Liver (tissue), 8 donors: ENCODE measurements at regions not wholly inside any gene's neighbourhood (a gene's known extent, or its start where the extent isn't known, plus 50 kb on each side); places are given as distances from the start of the nearest gene placed in this dataset.

Experiments used
- DNase-seq: peaks from one replicate; pipeline ENCODE4 v3.0.0-alpha.2; 2017; ENCODE audit warnings: low spot score
- H3K27ac ChIP-seq, 2 donors: one replicate each; pipeline ENCODE4 v1.7.0; 2013; ENCODE audit warnings: inconsistent platforms in 2 of 2, low read length in 2 of 2, control low read depth in 1 of 2, low read depth in 1 of 2, mild to moderate bottlenecking in 1 of 2
- H3K27me3 ChIP-seq, 4 donors: one replicate each; pipeline versions ENCODE4 v1.6.1 to v1.7.0; 2013; ENCODE audit warnings: low read length in 3 of 4, inconsistent platforms in 1 of 4, mild to moderate bottlenecking in 1 of 4, moderate library complexity in 1 of 4; ENCODE audit not compliant: control insufficient read depth in 4 of 4, insufficient read depth in 4 of 4
- H3K36me3 ChIP-seq, 4 donors: one replicate each; pipeline versions ENCODE4 v1.6.1 to v1.7.0; 2013; ENCODE audit warnings: low read length in 3 of 4, mild to moderate bottlenecking in 3 of 4, low read depth in 1 of 4, moderate library complexity in 1 of 4; ENCODE audit not compliant: control insufficient read depth in 4 of 4, insufficient read depth in 3 of 4
- H3K4me1 ChIP-seq, 4 donors: one replicate each; pipeline versions ENCODE4 v1.6.1 to v1.7.0; 2013; ENCODE audit warnings: low read length in 3 of 4, mild to moderate bottlenecking in 3 of 4, moderate library complexity in 1 of 4; ENCODE audit not compliant: control insufficient read depth in 4 of 4, insufficient read depth in 4 of 4
- H3K4me3 ChIP-seq, 3 donors: one replicate each; pipeline versions ENCODE4 v1.6.1 to v1.7.0; 2013; ENCODE audit warnings: low read length in 3 of 3, control low read depth in 1 of 3, low read depth in 1 of 3, mild to moderate bottlenecking in 1 of 3
- H3K9ac ChIP-seq, 2 donors: one replicate each; pipeline ENCODE4 v1.7.0; 2013; ENCODE audit warnings: low read length in 2 of 2, mild to moderate bottlenecking in 2 of 2, moderate library complexity in 2 of 2, control low read depth in 1 of 2, low read depth in 1 of 2
- H3K9me3 ChIP-seq, 4 donors: one replicate each; pipeline versions ENCODE4 v1.6.1 to v1.7.0; 2013; ENCODE audit warnings: low read length in 3 of 4; ENCODE audit not compliant: control insufficient read depth in 4 of 4
- ATF3 ChIP-seq: IDR thresholded peaks from 2 replicates; pipeline ENCODE4 v1.6.1; 2016; ENCODE audit warnings: antibody characterized with exemption
- CTCF ChIP-seq: fragments of 150-350 bp; IDR thresholded peaks from 2 replicates; pipeline ENCODE4 v1.5.1; 2017; ENCODE audit warnings: improper control_type of control experiment, low read depth, low read length; ENCODE audit not compliant: missing input control
- FOXA1 ChIP-seq: IDR thresholded peaks from 2 replicates; pipeline ENCODE4 v1.6.1; 2016; ENCODE audit warnings: antibody characterized with exemption
- FOXA2 ChIP-seq: IDR thresholded peaks from 2 replicates; pipeline ENCODE4 v1.6.1; 2016; ENCODE audit warnings: antibody characterized with exemption
- GABPA ChIP-seq, 2 donors: IDR thresholded peaks in 1 of 2; conservative IDR thresholded peaks in 1 of 2; 2 replicates each; pipeline ENCODE4 v1.6.1; 2016; ENCODE audit warnings: antibody characterized with exemption in 2 of 2, mild to moderate bottlenecking in 1 of 2, moderate library complexity in 1 of 2
- HNF4A ChIP-seq, 2 donors: conservative IDR thresholded peaks; 2 replicates each; pipeline ENCODE4 v1.6.1; 2016; ENCODE audit warnings: antibody characterized with exemption in 2 of 2, mild to moderate bottlenecking in 2 of 2
- HNF4G ChIP-seq: IDR thresholded peaks from 2 replicates; pipeline ENCODE4 v1.6.1; 2016; ENCODE audit warnings: antibody characterized with exemption
- JUND ChIP-seq, 2 donors: IDR thresholded peaks; 2 replicates each; pipeline ENCODE4 v1.6.1; 2016; ENCODE audit warnings: antibody characterized with exemption in 2 of 2
- MAX ChIP-seq: IDR thresholded peaks from 2 replicates; pipeline ENCODE4 v1.6.1; 2016; ENCODE audit warnings: antibody characterized with exemption
- NR2F2 ChIP-seq: IDR thresholded peaks from 2 replicates; pipeline ENCODE4 v1.6.1; 2016; ENCODE audit warnings: antibody characterized with exemption
- RAD21 ChIP-seq, 2 donors: IDR thresholded peaks; 2 replicates each; pipeline ENCODE4 v1.6.1; 2016; ENCODE audit warnings: antibody characterized with exemption in 2 of 2, mild to moderate bottlenecking in 2 of 2
- RXRA ChIP-seq, 2 donors: IDR thresholded peaks; 2 replicates each; pipeline ENCODE4 v1.6.1; 2017 to 2018; ENCODE audit warnings: antibody characterized with exemption in 2 of 2, mild to moderate bottlenecking in 1 of 2
- SP1 ChIP-seq: IDR thresholded peaks from 2 replicates; pipeline ENCODE4 v1.6.1; 2018; ENCODE audit warnings: antibody characterized with exemption, mild to moderate bottlenecking
- TAF1 ChIP-seq: conservative IDR thresholded peaks from 2 replicates; pipeline ENCODE4 v1.6.1; 2016; ENCODE audit warnings: antibody characterized with exemption, mild to moderate bottlenecking
- ZBTB33 ChIP-seq: IDR thresholded peaks from 2 replicates; pipeline ENCODE4 v1.6.1; 2016; ENCODE audit warnings: antibody characterized with exemption
- WGBS: extraction: QIAGEN DNeasy Blood & Tissue Kit; methylation state at CpG from one replicate; pipeline ENCODE4 v1.1.7; 2013; 5-methylcytosine and 5-hydroxymethylcytosine counted together
- donor health status: healthy.
- donor health status: healthy.
- donor health status: healthy.
- donor health status: healthy.
- donor health status: healthy.

- Histone ChIP-seq H3K4me3 (no peak overlapping the region), H3K27me3 (peaks cover 0 to 3% (median 1%) of the 10 kb centered on the region in 4 donors), H3K9me3 (peaks cover 0 to 1% (median 0%) of the 10 kb centered on the region in 4 donors), H3K9ac (no peak overlapping the region), H3K4me1 (no peaks in the 10 kb centered on the region), H3K36me3 (no peaks in the 10 kb centered on the region), H3K27ac (no peak overlapping the region)
- 83% methylated on average over 4 of the region's 4 CpGs for WGBS
- DNase-seq, result no peak
- TF ChIP-seq FOXA2 (no peak), JUND (IDR thresholded peaks at IDR 0.05) (no peak), MAX (no peak), GABPA (IDR thresholded peaks at IDR 0.05 in 1 of 2, conservative IDR thresholded peaks at IDR 0.05 in 1 of 2) (no peak), ATF3 (no peak), TAF1 (no peak), CTCF (no peak), HNF4A (conservative IDR thresholded peaks at IDR 0.05) (no peak), RXRA (IDR thresholded peaks at IDR 0.05) (no peak), FOXA1 (no peak), HNF4G (no peak), RAD21 (IDR thresholded peaks at IDR 0.05) (no peak), ZBTB33 (no peak), NR2F2 (no peak), SP1 (no peak)
Observed at GRCh38 chr9:87102126-87102525, 154.8 kb upstream of the GAS1 start.

GRCh38 chr9:87107072-87107471 is 159.8 kb upstream of the GAS1 start:
- H3K9me3 ChIP-seq, result peaks cover 0 to 4% (median 2%) of the 10 kb centered on the region in 4 donors
- H3K4me3 ChIP-seq, result no peak overlapping the region
- H3K4me1 ChIP-seq, result no peaks in the 10 kb centered on the region
- no peak overlapping the region for H3K9ac ChIP-seq
- no peak for TF ChIP-seq JUND (IDR thresholded peaks at IDR 0.05)
- no peak for TF ChIP-seq TAF1
- no peak for TF ChIP-seq NR2F2
- no peak for TF ChIP-seq FOXA1
- no peak for TF ChIP-seq SP1
- no peak for TF ChIP-seq CTCF
- TF ChIP-seq ATF3, result no peak
- TF ChIP-seq RAD21 (IDR thresholded peaks at IDR 0.05), result peak; percentile 11 to 45
- no peaks in the 10 kb centered on the region for H3K36me3 ChIP-seq
- no peak overlapping the region for H3K27ac ChIP-seq
- 81% methylated on average over 1 of the region's 1 CpG for WGBS
- peaks cover 0 to 3% (median 1%) of the 10 kb centered on the region in 4 donors for H3K27me3 ChIP-seq
- DNase-seq, result no peak
